Common myeloid progenitor, CD34-positive (primary cell): ENCODE measurements at regions not wholly inside any gene's neighbourhood (a gene's known extent, or its start where the extent isn't known, plus 50 kb on each side); places are given as distances from the start of the nearest gene placed in this dataset.
"Not testable (repeated sequence)": the region's sequence is repeated elsewhere in the genome, so short reads cannot be mapped to it uniquely, and the experiment has no call there.

ENCODE experiments used
- CTCF ChIA-PET: fragments of 350-600 bp; sonication (Branson Sonifier 250); formaldehyde crosslinking; loops from one replicate; lab custom pipeline; 2021; ENCODE audit warnings: antibody characterized with exemption; lab: Charles Lee
- POLR2A ChIA-PET: fragments of 350-600 bp; sonication (Branson Sonifier 250); formaldehyde crosslinking; loops from one replicate; lab custom pipeline; 2021; ENCODE audit warnings: antibody characterized with exemption; lab: Charles Lee
- DNase-seq, 3 donors: peaks; one replicate each; pipeline versions ENCODE4 v3.0.0 to v3.0.0-alpha.2; 2013
- H3K27ac ChIP-seq, 2 experiments: 1 replicate in 1 of 2; 2 replicates in 1 of 2; pipeline ENCODE4 v1.7.0; 2013; ENCODE audit warnings: inconsistent platforms in 2 of 2, low read length in 2 of 2, mild to moderate bottlenecking in 2 of 2, low read depth in 1 of 2, moderate library complexity in 1 of 2; ENCODE audit not compliant: severe bottlenecking in 2 of 2, insufficient read depth in 1 of 2, poor library complexity in 1 of 2
- H3K27me3 ChIP-seq, 5 experiments: replicated peaks in 2 of 5; 1 replicate in 3 of 5; 2 replicates in 2 of 5; pipeline versions ENCODE4 v1.6.1 to v1.7.0; 2013; ENCODE audit warnings: low read length in 4 of 5, mild to moderate bottlenecking in 2 of 5, moderate library complexity in 2 of 5, inconsistent platforms in 1 of 5; ENCODE audit not compliant: insufficient read depth in 5 of 5, control insufficient read depth in 4 of 5
- H3K36me3 ChIP-seq, 4 experiments: 1 replicate in 2 of 4; 2 replicates in 2 of 4; pipeline versions ENCODE4 v1.6.1 to v1.7.0; 2013; ENCODE audit warnings: low read length in 3 of 4, control low read depth in 1 of 4, mild to moderate bottlenecking in 1 of 4; ENCODE audit not compliant: control insufficient read depth in 4 of 4, insufficient read depth in 4 of 4
- H3K4me1 ChIP-seq, 4 experiments: 1 replicate in 3 of 4; 2 replicates in 1 of 4; pipeline versions ENCODE4 v1.6.1 to v1.7.1; 2013; ENCODE audit warnings: low read length in 3 of 4, mild to moderate bottlenecking in 3 of 4, control low read depth in 1 of 4, inconsistent platforms in 1 of 4, moderate library complexity in 1 of 4; ENCODE audit not compliant: control insufficient read depth in 4 of 4, insufficient read depth in 4 of 4; ENCODE audit errors: control extremely low read depth in 1 of 4
- H3K4me3 ChIP-seq, 7 experiments: 1 replicate in 4 of 7; 2 replicates in 3 of 7; pipeline versions ENCODE4 v1.5.1 to v1.7.0; 2013; ENCODE audit warnings: mild to moderate bottlenecking in 7 of 7, low read length in 6 of 7, moderate library complexity in 6 of 7, inconsistent platforms in 2 of 7, low read depth in 2 of 7, control low read depth in 1 of 7; ENCODE audit not compliant: insufficient read depth in 4 of 7, control insufficient read depth in 1 of 7; ENCODE audit errors: extremely low read depth in 1 of 7
- H3K9me3 ChIP-seq, 5 experiments: 1 replicate in 4 of 5; 2 replicates in 1 of 5; pipeline versions ENCODE4 v1.6.1 to v1.7.1; 2013; ENCODE audit warnings: low read length in 4 of 5, mild to moderate bottlenecking in 2 of 5, inconsistent platforms in 1 of 5, low read depth in 1 of 5, moderate library complexity in 1 of 5; ENCODE audit not compliant: control insufficient read depth in 4 of 5, insufficient read depth in 2 of 5; ENCODE audit errors: control extremely low read depth in 1 of 5
- WGBS: methylation state at CpG from one replicate; pipeline ENCODE4 v1.1.5; 2013; ENCODE audit not compliant: insufficient coverage; 5-methylcytosine and 5-hydroxymethylcytosine counted together

DNA sequence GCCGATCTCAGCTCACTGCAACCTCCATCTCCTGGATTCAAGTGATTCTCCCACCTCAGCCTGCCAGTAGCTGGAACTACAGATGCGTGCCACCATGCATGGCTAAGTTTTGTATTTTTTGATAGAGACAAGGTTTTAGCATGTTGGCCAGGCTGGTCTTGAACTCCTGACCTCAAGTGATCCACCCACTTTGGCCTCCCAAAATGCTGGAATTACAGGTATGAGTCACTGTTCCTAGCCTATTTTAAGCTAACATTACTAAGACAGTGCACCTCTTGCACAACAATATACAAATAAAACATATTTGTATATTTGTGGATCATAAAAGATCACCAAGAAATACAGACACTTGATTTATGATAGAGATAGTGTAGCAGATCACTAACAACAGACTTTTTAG lies 139.1 kb downstream of the DUSP10 start:
- ChIA-PET CTCF (interaction anchor here (1.0 kb wide), 1 partner anchor 10 kb away, joined by 3 read pairs; no protein-coding TSS in a partner anchor), POLR2A (interaction anchor here (0.8 kb wide), 1 partner anchor 54 kb away, joined by 3 read pairs; no protein-coding TSS in a partner anchor)
- no peaks in the 10 kb centered on the region for H3K9me3 ChIP-seq
- H3K36me3 ChIP-seq: no peaks in the 10 kb centered on the region
- WGBS: no CpG with 5 or more reads among the region's 2 CpGs
- H3K27me3 ChIP-seq: no peaks in the 10 kb centered on the region
- no peak for DNase-seq
- H3K27ac ChIP-seq: no peak overlapping the region
- no peak overlapping the region for H3K4me3 ChIP-seq
- no peaks in the 10 kb centered on the region for H3K4me1 ChIP-seq

GRCh38 chr1:221604390-221604789 lies 137.5 kb downstream of the DUSP10 start:
- H3K9me3 ChIP-seq, CTCF ChIA-PET, H3K27ac ChIP-seq, H3K36me3 ChIP-seq, POLR2A ChIA-PET, H3K4me1 ChIP-seq, H3K4me3 ChIP-seq, H3K27me3 ChIP-seq: not testable (repeated sequence)
- DNase-seq: peak in 2 of 3 donors; percentile 43 to 54

- no peaks in the 10 kb centered on the region for H3K9me3 ChIP-seq
- H3K4me1 ChIP-seq: no peaks in the 10 kb centered on the region
- DNase-seq: no peak
- H3K4me3 ChIP-seq: no peak overlapping the region
- no peak overlapping the region for H3K27ac ChIP-seq
- H3K36me3 ChIP-seq: no peaks in the 10 kb centered on the region
- ChIA-PET POLR2A (no interaction called here), CTCF (no interaction called here)
- no peaks in the 10 kb centered on the region for H3K27me3 ChIP-seq
Measured at GRCh38 chr1:221604948-221605347, 136.9 kb downstream of the DUSP10 start.

DNA sequence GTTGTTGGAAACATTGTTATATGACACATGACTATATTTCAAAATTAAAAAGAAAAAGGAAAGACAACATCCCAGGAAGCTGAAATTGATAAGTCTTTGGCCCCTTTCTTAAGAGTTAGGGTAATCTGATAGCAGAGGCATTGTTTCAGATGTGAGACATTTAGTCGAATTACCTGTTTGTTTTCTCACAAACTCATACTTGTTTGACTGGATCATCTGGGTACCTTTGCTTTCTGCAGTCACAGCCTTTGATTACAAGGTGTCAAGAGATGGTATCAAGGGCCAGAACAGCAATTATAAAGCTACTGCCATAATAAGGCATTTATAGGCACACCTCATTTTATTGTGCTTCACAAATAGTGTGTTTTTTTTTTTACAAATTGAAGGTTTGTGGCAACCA lies 136.3 kb downstream of the DUSP10 start:
- CTCF ChIA-PET: no interaction called here
- H3K27ac ChIP-seq: no peak overlapping the region
- H3K4me1 ChIP-seq: no peaks in the 10 kb centered on the region
- DNase-seq: no peak
- H3K27me3 ChIP-seq: no peaks in the 10 kb centered on the region
- no peaks in the 10 kb centered on the region for H3K9me3 ChIP-seq
- POLR2A ChIA-PET: no interaction called here
- no peaks in the 10 kb centered on the region for H3K36me3 ChIP-seq
- WGBS: no CpG with 5 or more reads among the region's 1 CpG
- H3K4me3 ChIP-seq: no peak overlapping the region

GRCh38 chr1:221606256-221606655 lies 135.6 kb downstream of the DUSP10 start:
- Histone ChIP-seq H3K27me3 (no peaks in the 10 kb centered on the region), H3K4me1 (no peaks in the 10 kb centered on the region), H3K27ac (no peak overlapping the region), H3K36me3 (no peaks in the 10 kb centered on the region), H3K4me3 (no peak overlapping the region), H3K9me3 (no peaks in the 10 kb centered on the region)
- WGBS: 100% methylated on average over 2 of the region's 4 CpGs
- DNase-seq: no peak
- ChIA-PET CTCF (interaction anchor here (1.0 kb wide), 1 partner anchor 17 kb away, joined by 3 read pairs; no protein-coding TSS in a partner anchor), POLR2A (no interaction called here)

GRCh38 chr1:221608835-221609320 lies 133.0 kb downstream of the DUSP10 start:
- CTCF ChIA-PET: no interaction called here
- peaks cover 0 to 5% (median 0%) of the 10 kb centered on the region in 4 experiments for H3K4me1 ChIP-seq
- POLR2A ChIA-PET: no interaction called here
- H3K27me3 ChIP-seq: no peaks in the 10 kb centered on the region
- H3K9me3 ChIP-seq: no peaks in the 10 kb centered on the region
- H3K36me3 ChIP-seq: no peaks in the 10 kb centered on the region
- H3K4me3 ChIP-seq: no peak overlapping the region
- H3K27ac ChIP-seq: no peak overlapping the region
- DNase-seq: no peak

DNA sequence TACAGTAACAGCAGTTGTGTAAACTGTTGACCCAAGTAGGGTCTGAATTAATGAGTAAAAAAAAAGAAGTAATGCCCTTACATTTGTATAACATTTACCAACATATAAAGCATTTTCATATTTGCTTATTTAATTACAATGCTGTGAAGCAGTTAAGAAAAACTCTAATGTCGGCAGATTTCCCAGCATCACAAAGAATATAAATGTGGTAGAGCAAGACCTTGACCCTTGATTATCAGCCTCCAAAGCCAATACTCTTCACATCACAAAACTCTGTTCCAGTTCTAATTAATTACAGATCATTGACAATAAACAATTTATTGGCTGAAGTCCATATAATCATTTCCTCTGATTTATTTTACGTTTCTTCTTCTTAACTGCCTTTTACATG lies 130.2 kb downstream of the DUSP10 start:
- no peaks in the 10 kb centered on the region for H3K9me3 ChIP-seq
- no peak overlapping the region for H3K4me3 ChIP-seq
- WGBS: no CpG with 5 or more reads among the region's 2 CpGs
- H3K36me3 ChIP-seq: no peaks in the 10 kb centered on the region
- ChIA-PET POLR2A (no interaction called here), CTCF (interaction anchor here (1.1 to 1.4 kb wide), 2 partner anchors 11 to 51 kb away, joined by 3 to 4 read pairs; no protein-coding TSS in a partner anchor)
- peaks cover 0 to 5% (median 0%) of the 10 kb centered on the region in 4 experiments for H3K4me1 ChIP-seq
- H3K27ac ChIP-seq: no peak overlapping the region
- no peaks in the 10 kb centered on the region for H3K27me3 ChIP-seq
- DNase-seq: no peak
